ENCODE measurements at regions not wholly inside any gene's neighbourhood (a gene's known extent, or its start where the extent isn't known, plus 50 kb on each side); places are given as distances from the start of the nearest gene placed in this dataset.
"Not testable (repeated sequence)": the region's sequence is repeated elsewhere in the genome, so short reads cannot be mapped to it uniquely, and the experiment has no call there.

GRCh38 chr3:11716573-11717290 is 73.0 kb upstream of the VGLL4 start:
- no peak for DNase-seq (ENCODE audit: low spot score)
- intact Hi-C loops (cut with DNase I) = loop anchor here (5.0 to 10.0 kb wide), 3 partner anchors 64 to 262 kb away; no protein-coding TSS in a partner anchor

GRCh38 chr3:11713171-11713570 is 69.5 kb upstream of the VGLL4 start:
- intact Hi-C loops (cut with DNase I) = loop anchor here (10.0 kb wide), 2 partner anchors 148 to 258 kb away; no protein-coding TSS in a partner anchor
- no peak for DNase-seq (ENCODE audit: low spot score)

DNA sequence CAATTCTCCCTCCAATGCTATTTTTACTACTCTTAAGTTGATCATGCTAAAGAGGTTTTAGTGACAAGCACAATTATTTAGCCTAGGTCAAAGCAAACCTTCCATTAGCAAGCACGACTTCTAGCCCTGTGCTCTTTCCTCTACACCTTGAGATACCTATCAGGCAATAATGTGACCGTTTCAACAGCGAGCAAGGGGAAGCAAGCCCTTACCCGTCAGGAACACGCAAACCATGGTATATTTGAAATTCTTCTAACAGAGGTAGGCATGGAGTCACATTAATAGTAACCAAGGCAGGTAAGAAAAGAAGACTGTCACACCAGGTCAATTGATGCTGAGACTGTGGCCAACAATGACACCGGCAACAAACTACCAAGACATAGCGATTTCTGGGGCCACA is 68.9 kb upstream of the VGLL4 start:
- intact Hi-C loops (cut with DNase I) = loop anchor here (10.0 kb wide), 2 partner anchors 148 to 258 kb away; no protein-coding TSS in a partner anchor
- no peak for DNase-seq (ENCODE audit: low spot score)

- DNase-seq (ENCODE audit: low spot score) = no peak
- intact Hi-C loops (cut with DNase I) = loop anchor here (10.0 kb wide), 2 partner anchors 147 to 257 kb away; no protein-coding TSS in a partner anchor
Observed at GRCh38 chr3:11711876-11712275, 68.2 kb upstream of the VGLL4 start.

GRCh38 chr3:11709782-11710181 is 66.1 kb upstream of the VGLL4 start:
- intact Hi-C loops (cut with DNase I) = loop anchor here (10.0 kb wide), 2 partner anchors 145 to 255 kb away; no protein-coding TSS in a partner anchor
- no peak for DNase-seq (ENCODE audit: low spot score)

DNA sequence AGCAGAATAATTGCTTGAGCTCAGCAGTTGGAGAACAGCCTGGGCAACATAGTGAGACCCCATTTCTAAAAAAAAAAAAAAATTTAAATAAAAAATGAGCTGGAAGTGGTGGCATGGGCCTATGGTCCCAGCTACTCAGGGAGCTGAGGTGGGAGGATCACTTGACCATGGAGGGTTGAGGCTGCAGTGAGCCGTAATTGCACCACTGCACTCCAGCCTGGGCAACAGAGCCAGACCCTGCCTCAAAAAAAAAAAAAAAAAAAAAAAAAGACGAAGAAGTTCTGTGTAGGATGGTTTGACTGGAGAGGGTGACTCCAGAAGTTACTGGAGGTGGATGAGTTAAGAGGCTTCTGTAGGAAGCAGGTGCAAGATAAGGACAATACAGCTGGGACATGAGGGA is 63.4 kb upstream of the VGLL4 start:
- intact Hi-C loops (cut with DNase I); DNase-seq (ENCODE audit: low spot score): not testable (repeated sequence)

DNA sequence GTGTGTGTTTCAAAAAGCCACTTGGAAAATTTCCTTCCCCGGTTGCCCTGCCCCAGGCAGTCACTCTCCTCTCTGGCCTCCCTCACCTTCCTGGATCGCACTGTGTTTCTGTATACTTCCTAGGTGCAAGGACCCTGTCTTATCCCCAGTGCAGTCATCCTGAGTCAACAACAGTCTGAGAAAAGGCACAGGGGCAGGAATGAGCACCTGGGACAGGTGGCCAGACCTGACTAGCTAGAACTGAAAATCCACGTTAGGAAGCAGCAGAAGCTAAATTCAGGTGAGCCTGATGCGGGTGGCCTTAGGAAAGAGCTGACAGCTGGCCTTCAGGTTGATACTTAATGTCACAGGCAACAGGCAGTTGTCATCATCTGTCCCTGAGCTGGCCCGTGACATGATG is 62.9 kb upstream of the VGLL4 start:
- no peak for DNase-seq (ENCODE audit: low spot score)
- intact Hi-C loops (cut with DNase I) = no loop called here

DNA sequence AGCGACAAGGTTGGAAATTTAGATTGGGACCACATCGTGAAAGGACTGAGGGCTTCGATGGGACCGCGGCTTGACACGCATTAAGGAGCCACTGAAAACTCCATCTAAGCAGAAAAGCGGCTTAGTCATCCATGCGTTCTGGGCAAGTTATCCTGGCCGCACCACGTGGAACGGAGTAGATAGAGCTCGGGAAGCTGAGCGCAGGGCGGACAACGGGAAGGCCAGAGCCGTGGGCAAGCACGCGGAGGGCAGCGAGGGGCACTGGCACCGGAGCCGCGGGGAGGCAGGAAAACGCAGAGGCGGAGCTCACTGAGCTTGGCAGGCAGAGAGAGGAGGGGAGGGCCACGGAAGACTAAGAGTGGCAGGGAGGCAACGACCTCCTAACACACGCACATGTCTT is 61.3 kb upstream of the VGLL4 start:
- no peak for DNase-seq (ENCODE audit: low spot score)
- intact Hi-C loops (cut with DNase I) = no loop called here

GRCh38 chr3:11703146-11703545 is 59.4 kb upstream of the VGLL4 start:
- intact Hi-C loops (cut with DNase I) = no loop called here

GRCh38 chr3:11699083-11699427 is 55.3 kb upstream of the VGLL4 start:
- intact Hi-C loops (cut with DNase I) = no loop called here
- no peak for DNase-seq (ENCODE audit: low spot score)

More at GRCh38 chr3:11703146-11703545, 59.4 kb upstream of the VGLL4 start:
- DNase-seq (ENCODE audit: low spot score) = no peak

DNA sequence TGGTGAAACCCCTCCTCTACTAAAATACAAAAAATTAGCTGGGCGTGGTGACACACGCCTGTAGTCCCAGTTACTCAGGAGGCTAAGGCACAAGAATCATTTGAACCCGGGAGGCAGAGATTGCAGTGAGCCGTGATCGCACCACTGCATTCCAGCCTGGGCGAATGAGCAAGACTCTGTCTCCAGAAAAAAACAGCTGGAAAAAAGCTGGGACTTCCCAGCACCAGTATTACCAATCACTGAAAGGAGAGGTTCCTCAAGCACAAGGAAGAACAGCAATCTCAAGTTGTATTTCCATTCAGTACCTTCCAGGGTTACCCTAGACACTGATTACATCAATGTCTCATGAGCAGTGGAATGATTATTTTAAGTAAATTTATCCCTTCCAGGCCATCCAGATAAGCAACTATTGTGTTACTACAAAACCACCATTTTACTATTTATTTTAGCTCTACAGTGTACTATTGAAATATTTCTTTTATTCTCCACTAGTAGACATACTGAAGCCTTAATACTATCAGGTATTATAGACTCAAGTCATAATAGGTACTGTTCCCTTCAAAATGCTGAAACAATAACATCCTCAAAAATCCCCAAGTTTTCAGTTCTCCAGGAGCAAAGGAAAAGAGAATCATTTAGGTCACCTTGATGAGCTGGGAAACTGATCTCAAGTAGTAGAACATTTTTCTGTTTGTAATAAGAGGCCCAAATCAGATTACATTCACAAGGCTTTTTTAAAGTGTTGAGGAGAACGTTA is 54.8 kb upstream of the VGLL4 start:
- intact Hi-C loops (cut with DNase I) = no loop called here
- DNase-seq (ENCODE audit: low spot score) = no peak

DNA sequence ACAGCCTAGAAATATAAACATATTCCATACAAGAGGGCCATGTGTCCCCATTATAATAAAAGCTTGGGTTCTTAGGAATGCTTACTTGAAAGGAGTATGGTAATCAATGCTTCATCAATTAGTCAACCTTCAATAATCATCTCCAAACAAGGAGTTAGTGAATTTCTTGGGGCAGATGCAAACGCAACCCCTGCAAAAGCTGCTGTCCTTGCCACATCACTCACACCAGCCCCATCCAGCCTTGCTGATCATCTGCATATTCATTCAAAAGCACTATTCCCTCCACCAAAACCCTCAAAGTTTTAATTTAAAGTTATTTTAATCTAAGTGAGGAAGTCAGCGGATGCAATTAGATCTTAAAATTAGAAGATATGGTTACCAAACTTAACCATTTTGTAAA is 54.0 kb upstream of the VGLL4 start:
- intact Hi-C loops (cut with DNase I) = no loop called here
- DNase-seq (ENCODE audit: low spot score) = no peak

GRCh38 chr3:11696054-11696453 is 52.3 kb upstream of the VGLL4 start:
- DNase-seq (ENCODE audit: low spot score) = no peak
- intact Hi-C loops (cut with DNase I) = no loop called here
